A673 (cell line): ENCODE measurements at regions not wholly inside any gene's neighbourhood (a gene's known extent, or its start where the extent isn't known, plus 50 kb on each side); places are given as distances from the start of the nearest gene placed in this dataset.

Experiments used
- CTCF ChIP-seq: fragments of 300-800, 200-600 bp; sonication (generic); conservative IDR thresholded peaks from 2 replicates; pipeline ENCODE4 v1.5.1; 2017; ENCODE audit warnings: low read depth, mild to moderate bottlenecking, antibody characterized with exemption, low read length, moderate library complexity, mixed read lengths
- EZH2 ChIP-seq: fragments of 200-600 bp; sonication (generic); IDR thresholded peaks from 2 replicates; pipeline ENCODE4 v1.6.1; 2017; ENCODE audit warnings: borderline replicate concordance, low read depth, mild to moderate bottlenecking, mixed read lengths, antibody characterized with exemption, low read length; ENCODE audit not compliant: poor library complexity, severe bottlenecking

- TF ChIP-seq CTCF: no peak
- no peak for TF ChIP-seq EZH2
These were observed 253.0 kb downstream of the PCDH20 start for GRCh38 chr13:61162636-61163035.
